ENCODE measurements at regions not wholly inside any gene's neighbourhood (a gene's known extent, or its start where the extent isn't known, plus 50 kb on each side); places are given as distances from the start of the nearest gene placed in this dataset.

DNA sequence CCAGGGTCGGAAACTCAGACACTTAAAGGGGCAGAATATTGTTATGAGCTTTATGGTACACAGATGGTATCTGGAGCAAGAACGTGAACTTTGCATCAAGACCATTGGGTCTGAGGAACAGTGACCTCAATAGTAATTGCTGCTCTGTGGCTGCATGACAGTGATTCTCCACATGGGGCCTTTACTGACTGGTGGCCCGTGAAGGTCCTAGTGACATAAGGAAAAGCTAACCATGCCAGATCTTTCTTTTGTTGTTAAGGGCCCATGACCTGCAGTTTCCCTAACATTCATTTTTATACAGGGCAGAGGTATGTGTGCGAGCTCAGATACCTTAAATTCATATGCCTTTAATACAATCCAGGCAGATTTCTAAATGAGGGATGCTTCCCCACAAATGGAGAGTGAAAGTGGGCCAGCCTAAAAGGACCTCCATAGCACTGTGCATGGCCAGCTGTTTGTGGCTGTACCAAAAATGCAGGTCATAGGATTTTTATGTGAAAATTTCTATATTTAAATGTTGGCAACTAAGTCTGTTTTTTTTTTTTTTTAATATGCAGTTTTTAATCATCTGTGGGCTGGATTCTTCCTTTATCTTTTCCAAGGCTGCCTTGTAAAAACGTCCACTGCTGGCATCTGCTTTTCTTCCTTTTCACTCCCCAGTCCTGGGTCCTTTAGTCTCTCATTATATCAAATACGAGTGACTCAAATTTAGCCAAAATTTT is 188.0 kb upstream of the IL12A start:
- no peak for DNase-seq

DNA sequence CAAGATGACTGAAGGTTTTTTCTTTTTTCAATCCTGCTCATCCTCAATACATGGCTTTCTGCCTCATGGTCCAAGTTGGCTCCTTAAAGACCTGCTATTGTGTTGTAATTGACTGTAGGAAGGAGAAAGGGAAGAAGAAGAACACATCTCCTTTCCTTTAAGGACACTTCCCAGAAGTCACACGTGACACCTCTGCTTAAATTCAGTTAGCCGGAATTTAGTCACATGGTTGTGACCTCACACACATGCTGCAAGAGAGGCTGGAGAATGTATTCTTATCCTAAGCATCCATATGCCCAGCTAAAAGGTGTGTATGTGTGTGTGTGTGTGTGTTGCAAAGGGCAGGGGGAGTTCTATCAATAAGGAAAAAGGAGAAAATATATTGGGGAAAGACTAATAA is 185.8 kb upstream of the IL12A start:
- no peak for DNase-seq

DNA sequence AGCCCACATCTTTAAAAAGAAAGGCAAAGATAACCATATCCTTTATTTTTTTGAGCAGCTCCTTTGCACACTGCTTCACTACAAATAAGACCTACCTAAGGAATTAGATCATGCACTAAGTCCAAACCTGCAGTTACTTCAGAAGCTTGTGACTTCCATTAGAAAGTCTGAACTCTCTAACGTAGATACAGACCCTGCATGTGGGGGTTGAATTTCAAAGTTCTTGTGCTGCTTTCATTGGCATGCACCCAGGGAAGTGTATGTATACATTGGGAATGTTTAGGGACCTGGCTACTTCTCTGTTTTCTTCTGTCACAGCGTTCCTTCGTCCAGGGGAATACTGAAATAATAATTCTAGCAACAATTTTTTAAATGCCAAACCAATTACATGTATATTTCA is 185.2 kb upstream of the IL12A start:
- no peak for DNase-seq

DNA sequence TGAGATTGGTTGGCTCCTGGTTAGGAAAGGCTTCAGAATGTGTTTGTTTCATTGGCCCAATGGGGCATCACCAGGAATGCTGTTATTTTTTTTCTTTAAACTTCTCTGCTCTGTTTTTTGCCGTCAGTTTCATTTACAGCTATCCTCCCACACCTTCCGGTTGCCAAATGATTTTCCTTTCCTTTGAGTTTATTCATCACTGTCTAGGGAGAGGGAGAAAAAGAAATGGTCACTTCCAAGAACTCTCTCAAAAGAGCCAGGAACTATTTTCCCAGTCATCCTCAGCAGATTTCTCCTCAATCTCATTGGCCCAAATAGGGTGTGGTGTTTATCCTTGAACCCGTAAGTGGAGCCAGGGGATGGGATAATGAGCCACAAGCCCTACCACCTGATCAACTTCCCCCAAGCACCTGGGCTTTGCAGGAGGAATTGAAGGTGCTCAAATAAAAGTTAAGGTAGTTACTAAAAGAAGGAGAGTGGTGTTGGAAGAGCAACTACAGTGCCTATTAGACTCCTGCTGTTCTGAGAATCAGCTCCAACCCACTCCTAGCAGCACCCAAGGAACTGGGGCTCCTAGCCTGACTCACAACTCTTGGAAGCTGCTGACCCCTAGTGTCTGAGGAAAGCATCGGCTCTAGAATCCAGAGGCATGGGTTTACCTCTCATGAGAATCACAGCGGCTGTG is 183.8 kb upstream of the IL12A start:
- DNase-seq = peak; percentile 40

DNA sequence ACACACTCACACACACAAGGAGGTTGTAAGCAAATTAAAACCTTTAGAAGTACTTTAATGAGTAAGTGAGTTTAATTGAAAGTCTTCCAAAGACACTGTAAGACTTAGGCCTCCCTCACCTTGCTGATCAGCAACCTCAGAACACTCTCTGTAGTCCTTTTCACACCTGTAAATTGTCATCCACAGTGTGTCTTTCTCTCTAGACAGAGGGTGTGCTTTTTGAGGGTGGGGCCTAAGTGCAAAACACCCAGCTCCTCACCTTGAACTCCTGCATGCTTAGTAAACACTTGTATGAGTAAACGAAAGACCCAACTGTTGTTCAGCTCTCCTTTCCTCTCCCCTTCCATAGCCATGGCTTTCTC is 183.2 kb upstream of the IL12A start:
- no peak for DNase-seq

DNA sequence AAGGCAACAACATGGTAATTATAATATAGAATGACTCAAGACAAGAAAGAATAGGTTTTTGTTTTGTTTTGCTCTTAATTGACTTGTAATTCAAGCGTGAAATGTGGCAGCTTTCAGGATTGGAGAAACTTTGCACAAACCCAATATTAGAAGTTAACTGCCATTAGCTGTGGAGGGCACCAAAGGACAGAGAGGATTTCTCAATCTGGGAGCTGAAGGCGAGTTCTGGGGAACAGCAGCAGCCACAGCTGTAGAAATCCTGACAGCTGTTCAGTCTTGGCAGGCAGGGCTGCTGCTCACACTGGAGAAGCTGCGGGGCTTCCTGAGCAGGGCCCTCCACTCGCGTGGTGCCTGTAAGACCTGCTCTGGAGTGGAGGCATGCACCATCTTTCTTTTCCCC is 182.2 kb upstream of the IL12A start:
- no peak for DNase-seq

DNA sequence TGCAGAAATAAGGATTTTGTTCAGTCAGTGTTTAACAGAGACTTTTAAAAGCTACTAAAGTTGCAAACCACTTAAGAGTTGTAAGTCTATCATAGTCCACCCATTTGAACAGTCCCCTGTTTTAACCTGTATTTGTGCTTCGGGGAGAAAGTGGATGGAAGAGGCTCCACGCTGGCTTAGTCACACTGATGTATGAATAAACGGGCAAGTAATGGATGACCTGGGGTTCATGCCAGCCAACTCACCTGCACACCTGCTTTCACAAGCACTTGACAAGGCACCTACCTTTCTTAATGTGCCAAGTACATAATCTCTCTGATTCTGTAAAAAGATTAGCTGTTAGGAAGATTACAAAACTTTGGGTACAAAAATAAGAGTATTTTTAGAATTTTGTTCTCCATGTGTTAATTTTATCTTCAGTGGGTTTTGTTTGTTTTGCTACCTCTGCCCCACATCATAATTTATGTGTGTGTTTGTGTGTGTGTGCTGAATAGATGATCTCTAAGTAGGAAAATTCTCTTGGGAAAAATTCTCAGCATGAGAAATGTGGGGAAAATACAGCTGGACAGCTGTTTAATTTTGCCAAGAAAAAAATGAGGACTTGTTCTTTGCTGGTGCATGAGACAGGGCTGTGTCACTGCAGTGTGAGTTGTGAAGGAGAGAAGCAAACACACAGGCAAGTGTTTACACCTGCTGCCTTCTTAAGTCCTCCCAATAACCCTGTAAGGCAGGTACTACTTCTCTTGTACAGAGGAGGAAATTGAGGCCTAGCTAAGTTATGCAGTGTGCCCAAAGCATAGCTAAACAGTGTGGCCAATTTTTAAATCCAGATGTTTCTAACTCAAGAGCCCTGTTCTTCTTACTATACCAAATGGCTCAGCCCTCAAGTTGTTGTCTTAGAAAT is 181.2 kb upstream of the IL12A start:
- no peak for DNase-seq

DNA sequence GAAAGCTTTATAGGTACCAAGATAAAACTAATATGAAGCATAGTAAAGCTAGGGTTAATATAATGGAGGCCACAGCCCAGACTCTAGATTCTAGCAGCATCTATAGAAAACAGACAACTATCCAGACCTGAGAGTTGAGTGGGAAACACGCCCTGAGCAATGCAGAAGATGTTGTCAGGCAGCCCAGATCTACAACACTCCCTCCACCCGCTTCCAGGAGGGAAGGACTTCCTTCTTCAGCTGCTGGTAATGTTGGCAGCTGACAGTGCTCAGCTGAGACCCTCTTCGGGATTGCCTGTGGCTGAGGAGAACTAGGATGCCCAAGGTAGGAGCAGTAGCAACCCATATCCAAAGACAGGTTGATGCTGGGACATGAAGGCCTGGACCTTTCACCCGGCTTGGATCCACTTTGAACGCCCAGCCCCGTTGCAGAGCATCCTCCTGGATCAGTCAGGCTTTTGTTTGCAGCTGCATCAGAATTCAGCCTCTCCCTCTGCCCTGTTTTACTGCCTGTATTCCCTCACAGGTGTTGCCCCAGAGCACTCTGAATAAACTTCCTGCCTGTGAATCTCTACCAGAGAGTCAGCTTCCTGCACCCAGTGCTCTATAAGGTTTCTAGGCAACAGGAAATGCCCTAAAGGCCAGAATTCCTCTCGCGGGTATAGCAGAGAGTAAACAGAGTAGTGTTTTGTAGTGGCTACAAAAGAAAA is 174.7 kb upstream of the IL12A start:
- DNase-seq = no peak

DNA sequence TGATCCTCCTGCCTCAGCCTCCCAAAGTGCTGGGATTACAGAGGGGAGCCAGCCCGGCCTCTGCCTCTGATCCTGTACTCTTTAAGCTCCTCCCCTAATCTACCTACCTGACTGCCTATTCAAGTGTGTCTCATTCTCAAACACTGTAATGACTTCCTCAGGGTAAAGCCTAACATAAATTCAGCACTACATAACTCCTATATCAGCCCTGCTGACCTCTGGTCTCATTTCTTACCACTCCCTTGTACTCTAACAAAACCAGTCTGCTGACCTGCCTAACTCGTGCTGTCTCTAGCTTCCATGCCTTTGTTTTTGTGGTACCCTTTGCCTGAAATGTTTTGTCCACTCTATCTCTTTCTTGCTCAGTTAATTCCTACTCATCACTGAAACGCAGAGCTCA is 172.1 kb upstream of the IL12A start:
- DNase-seq = no peak

DNA sequence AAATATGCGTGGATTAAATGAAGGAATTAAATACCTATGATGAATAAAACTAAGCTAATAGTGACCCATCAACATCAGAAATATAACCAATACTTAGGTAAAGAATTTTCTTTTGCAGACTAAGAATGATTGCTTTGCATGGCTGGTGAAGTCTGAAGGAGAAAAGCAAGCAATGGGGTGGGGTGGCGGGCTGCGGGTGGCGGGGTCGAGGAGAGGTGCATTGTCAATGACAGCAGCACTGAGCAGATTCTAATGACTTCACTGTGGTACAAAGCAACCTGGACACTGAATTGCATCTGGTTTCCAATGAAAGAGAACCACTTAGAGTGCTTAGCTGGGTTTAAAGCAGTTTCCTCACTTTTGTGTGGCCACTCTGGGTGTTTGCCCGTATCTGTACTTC is 171.5 kb upstream of the IL12A start:
- DNase-seq = no peak

DNA sequence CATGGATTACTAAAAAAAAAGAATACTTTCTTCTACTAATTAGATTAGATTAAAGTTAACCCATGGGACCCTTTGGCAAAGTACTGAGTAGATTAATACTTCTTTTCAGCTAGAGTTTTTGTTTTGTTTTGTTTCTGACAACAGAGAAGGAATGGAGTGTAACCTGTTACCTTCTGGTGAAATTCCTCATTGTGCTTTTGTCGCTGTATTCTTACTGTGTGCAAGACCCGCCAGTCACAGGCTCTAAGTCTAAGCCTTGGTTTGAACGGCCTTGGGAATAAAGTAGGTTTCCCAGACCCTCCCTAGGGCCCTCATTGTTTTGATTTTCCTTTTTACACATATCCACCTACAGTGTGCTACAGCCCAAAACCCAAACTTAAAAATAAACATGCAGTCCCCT is 171.1 kb upstream of the IL12A start:
- no peak for DNase-seq

DNA sequence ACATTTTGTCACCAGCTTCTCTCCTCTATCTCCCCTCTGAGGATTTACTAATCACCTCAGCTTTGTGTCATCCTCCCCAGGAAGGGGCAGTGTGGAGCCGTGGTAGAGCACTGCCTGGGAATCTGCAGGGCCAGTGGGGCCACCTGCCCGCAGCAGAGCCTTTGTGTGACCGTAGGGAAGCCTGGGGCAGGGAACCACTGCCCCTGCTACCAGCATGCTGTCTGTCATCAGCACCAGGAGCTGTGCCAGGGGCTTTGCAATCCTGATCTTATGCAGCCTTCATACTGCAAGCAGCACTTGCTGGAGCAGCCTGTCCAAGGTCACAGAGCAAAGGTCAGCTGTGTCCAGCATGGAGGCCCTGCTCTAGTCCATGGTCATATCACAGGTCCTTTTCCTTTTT is 170.2 kb upstream of the IL12A start:
- no peak for DNase-seq

DNA sequence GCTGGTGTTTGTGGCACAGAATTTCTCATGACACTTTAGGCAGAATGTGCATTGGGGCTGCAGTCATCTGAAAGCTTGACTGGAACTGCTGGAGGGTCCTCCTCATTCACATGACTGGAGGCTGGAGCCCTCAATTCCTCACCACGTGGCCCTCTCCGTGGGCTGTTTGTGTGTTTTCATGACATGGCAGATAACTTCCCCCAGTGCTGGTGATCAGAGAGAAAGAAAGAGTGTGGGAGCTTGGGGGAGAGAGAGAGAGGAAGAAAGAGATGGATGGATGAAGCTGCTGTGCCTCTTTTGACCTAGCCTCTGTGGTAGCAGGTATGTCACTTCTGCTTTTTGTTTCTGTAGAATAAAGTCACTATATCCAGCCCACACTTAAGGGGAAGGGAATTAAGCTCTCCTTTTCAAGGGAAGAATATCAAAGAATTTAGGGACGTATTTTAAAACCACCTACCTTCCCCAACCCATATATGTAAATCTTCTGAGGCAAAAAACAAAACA is 169.6 kb upstream of the IL12A start:
- no peak for DNase-seq

DNA sequence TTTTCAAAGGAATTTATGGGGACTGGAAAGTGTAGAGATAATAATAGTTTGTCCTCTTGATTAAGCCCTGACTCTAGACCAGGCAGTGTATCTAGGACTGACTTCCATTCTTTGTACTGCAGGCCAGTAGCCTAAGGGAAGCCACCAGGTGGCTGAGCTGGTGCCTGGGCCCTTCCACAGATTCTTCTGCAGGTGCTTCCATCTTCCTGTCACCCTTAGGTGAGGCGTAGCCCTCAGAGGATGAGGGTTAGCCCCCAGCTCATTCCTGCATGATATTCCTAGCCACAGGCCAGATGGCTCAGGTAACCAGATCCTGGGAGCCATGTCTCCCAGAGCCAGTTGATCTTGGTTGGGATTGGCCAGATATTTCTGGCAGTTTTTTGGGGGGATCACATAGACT is 169.0 kb upstream of the IL12A start:
- DNase-seq = no peak

DNA sequence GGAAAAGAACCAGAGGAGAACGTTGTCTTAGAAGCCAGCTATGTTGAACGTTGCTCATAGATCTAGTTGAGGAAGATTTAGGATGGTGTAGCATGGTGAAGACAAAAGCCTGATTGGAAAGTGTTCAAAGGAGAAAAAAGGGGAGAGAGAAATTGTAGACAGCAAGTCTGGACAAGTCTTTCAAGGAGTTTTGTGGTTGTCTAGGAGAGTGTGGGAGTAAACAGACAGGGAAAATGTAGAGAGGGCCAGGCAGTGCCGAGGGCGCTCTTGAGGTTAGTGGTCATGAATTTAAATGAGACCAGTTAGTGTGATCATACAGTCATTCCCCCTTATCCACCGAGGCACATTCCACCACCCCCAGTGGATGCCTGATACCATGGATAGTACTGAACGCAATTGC is 167.5 kb upstream of the IL12A start:
- no peak for DNase-seq

DNA sequence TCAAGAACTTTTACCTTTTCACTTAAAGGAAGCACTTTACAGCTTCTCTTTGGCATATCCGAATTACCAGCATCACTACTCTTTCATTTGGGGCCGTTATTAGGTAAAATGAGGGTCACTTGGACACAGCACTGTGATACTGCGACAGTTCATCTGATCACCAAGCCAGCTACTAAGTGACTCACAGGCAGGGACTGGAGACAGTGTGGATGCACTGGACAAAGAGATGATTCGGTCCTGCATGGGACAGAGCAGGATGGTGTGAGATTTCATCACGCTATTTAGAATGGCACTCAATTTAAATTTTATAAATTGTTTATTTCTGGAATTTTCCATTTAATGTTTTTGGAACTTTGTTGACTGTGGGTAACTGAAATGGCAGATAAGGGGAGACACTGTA is 166.9 kb upstream of the IL12A start:
- DNase-seq = no peak

DNA sequence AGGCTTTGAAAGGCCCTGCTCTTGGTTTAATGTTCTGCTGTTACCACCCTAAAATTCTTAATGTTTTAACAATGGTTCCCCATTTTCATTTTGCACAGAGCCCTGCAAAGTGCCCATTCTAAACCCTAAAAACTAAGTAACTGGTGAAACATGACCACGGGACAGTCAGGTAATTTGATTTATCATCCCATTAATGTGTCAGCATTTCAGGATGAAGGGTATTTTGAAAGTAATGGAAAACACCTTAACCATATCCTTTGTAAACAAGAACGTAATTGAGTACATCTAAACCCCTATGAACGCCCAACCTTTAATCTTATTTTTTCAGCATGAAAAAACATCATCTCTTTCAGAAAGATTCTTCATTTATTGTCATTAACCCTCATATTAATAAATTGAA is 164.9 kb upstream of the IL12A start:
- no peak for DNase-seq

DNA sequence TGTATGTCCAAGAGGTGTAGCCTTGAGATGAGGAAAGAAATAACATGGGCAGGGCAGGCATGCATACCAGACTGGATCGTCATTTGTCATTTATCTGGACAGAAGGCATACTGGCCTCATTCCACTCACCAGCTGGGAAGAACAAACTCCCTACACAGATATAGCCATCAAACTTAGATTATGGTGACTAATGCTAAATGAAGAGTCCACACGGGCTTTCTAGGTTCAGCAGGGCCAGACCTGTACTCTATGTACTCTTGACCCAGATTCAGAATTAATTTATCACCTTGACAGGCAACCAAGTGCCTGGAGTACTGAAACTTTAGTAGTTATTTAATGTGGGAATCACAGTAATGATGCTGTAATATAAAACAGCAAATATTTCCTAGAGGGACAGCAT is 164.3 kb upstream of the IL12A start:
- DNase-seq = no peak

DNA sequence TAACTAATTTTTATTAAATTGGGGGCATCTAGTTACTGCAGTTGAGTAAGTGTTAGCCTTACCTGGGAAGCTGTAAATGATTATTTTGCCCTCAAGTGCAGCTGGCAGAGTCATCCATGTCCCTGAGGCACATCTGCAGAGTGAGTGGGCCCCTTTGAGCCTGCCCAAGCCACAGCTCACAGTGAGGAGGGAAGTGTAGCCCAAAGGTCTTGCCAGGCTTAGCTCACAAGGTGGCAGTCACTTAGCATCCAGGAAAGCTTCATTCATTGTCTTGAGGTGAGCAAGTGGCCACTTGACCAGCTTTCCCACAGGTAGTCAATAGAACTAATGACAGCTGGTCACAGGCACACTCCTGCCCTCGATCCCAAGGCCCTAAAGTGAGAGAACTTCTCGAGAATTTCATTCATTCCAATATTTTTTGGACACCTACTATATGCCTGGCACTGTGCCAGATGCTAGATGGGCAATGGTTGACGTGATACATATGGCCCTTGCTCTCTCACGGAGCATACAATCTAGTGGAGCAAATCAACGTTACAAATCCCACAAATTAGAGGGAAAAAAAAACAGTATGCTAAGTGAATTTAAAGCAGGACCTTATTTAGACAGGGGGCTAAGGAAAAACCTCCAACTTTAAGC is 163.3 kb upstream of the IL12A start:
- DNase-seq = no peak

DNA sequence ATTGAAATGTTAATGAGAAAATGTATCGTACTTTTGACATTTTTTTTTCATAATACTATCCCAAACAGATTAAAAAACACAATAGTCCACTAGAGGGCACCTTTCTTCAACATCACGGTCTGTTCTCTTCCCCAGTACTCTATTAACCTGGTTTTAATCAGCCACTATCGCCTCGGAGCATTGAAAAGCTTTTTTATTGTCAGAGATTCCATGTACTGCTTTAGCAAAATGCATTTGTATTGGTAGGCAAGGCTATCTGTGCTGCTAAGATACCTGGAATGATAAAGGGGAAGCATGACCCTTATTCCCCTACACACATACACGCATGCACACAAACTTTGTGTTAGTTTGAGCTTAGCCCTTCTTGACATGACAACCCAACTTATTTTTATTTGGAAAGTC is 160.1 kb upstream of the IL12A start:
- no peak for DNase-seq

DNA sequence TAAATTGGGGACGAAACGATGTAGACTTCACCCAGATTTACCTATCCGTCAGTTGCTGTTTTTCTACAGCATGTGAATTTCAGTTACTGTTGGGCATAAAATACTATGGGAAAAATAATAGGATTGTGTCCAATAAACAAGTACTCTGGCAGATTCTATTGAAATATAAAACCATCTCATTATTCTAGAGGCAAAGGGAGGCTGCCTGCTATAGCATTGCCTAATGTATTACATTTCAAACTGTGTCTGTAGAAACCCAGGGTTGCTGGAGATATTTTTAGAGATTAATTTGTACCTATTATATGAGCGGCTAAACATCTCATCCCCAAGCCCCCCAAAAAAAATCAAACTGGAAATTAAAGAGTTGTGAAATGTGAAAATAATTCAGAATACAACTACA is 159.6 kb upstream of the IL12A start:
- no peak for DNase-seq

DNA sequence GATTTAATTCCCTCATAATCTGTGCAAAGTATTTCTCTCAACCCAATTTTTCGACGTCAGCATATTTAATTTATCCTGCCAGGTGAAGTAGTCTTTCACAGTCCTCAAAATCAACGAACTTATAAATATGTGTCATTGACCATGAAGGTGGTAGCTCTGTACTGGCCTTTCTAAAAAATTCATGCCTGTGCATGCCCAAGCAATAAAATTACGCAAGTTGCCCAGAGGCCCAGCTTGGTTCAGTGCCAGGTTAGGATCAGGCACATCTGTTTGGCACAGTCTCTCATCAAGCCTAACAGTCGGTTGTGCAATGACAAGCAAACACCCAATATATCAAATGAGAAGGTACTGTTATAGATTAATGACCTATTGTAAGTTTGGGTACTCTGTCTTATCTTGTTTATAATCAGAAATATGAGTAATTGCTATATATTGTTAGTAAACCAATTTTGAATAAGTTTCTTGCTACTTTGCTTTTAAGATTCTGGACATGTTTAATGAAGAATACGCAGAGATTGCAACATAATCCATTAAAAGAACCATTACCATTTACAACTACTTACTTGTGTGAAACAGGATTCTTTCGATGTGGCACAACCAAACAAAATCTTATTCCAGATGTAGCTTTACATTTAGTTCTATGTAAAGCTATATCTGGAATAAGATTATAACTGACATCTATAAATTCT is 159.0 kb upstream of the IL12A start:
- DNase-seq = no peak
